GM23248 (cell line): ENCODE measurements at regions not wholly inside any gene's neighbourhood (a gene's known extent, or its start where the extent isn't known, plus 50 kb on each side); places are given as distances from the start of the nearest gene placed in this dataset.

Experiments used
- EZH2 ChIP-seq: fragments of 200-600 bp; sonication (generic); IDR thresholded peaks from 2 replicates; pipeline ENCODE4 v1.6.1; 2018; ENCODE audit warnings: antibody characterized with exemption, mild to moderate bottlenecking; ENCODE audit not compliant: insufficient read depth, poor library complexity, severe bottlenecking
- EZH2phosphoT487 ChIP-seq: fragments of 200-600 bp; sonication (generic); IDR thresholded peaks from 2 replicates; pipeline ENCODE4 v1.6.1; 2018; ENCODE audit warnings: antibody characterized with exemption, moderate library complexity, mild to moderate bottlenecking, low read depth; ENCODE audit not compliant: insufficient read depth

GRCh38 chr5:61941637-61942036 lies 364.4 kb upstream of the KIF2A start:
- TF ChIP-seq EZH2 = no peak
- no peak for TF ChIP-seq EZH2phosphoT487
